ENCODE measurements at regions not wholly inside any gene's neighbourhood (a gene's known extent, or its start where the extent isn't known, plus 50 kb on each side); places are given as distances from the start of the nearest gene placed in this dataset.

- DNase-seq (ENCODE audit: low read depth), result no peak
These were observed 224.0 kb upstream of the ZNF32 start for GRCh38 chr10:43872644-43873043.

GRCh38 chr10:43871545-43871944 lies 222.9 kb upstream of the ZNF32 start:
- DNase-seq (ENCODE audit: low read depth), result no peak

GRCh38 chr10:43870968-43871439 lies 222.3 kb upstream of the ZNF32 start:
- DNase-seq (ENCODE audit: low read depth), result no peak

- no peak for DNase-seq (ENCODE audit: low read depth)
These were observed 221.1 kb upstream of the ZNF32 start for GRCh38 chr10:43869669-43870322.

GRCh38 chr10:43868952-43869351 lies 220.3 kb upstream of the ZNF32 start:
- DNase-seq (ENCODE audit: low read depth), result no peak

- no peak for DNase-seq (ENCODE audit: low read depth)
These were observed 219.2 kb upstream of the ZNF32 start for GRCh38 chr10:43867667-43868565.

- DNase-seq (ENCODE audit: low read depth), result no peak
These were observed 218.4 kb upstream of the ZNF32 start for GRCh38 chr10:43867113-43867512.

GRCh38 chr10:43866712-43867111 lies 218.0 kb upstream of the ZNF32 start:
- DNase-seq (ENCODE audit: low read depth), result no peak

- no peak for DNase-seq (ENCODE audit: low read depth)
These were observed 216.8 kb upstream of the ZNF32 start for GRCh38 chr10:43865265-43866135.

GRCh38 chr10:43864656-43865055 lies 216.0 kb upstream of the ZNF32 start:
- DNase-seq (ENCODE audit: low read depth), result no peak

- no peak for DNase-seq (ENCODE audit: low read depth)
These were observed 215.3 kb upstream of the ZNF32 start for GRCh38 chr10:43863859-43864591.

- DNase-seq (ENCODE audit: low read depth), result no peak
These were observed 214.6 kb upstream of the ZNF32 start for GRCh38 chr10:43863270-43863669.

- DNase-seq (ENCODE audit: low read depth), result no peak
These were observed 214.1 kb upstream of the ZNF32 start for GRCh38 chr10:43862756-43863155.

GRCh38 chr10:43861966-43862751 lies 213.5 kb upstream of the ZNF32 start:
- no peak for DNase-seq (ENCODE audit: low read depth)

- DNase-seq (ENCODE audit: low read depth), result no peak
These were observed 210.4 kb upstream of the ZNF32 start for GRCh38 chr10:43859016-43859525.

- DNase-seq (ENCODE audit: low read depth), result no peak
These were observed 209.2 kb upstream of the ZNF32 start for GRCh38 chr10:43857931-43858315.

- DNase-seq (ENCODE audit: low read depth), result no peak
These were observed 208.7 kb upstream of the ZNF32 start for GRCh38 chr10:43857206-43857930.

GRCh38 chr10:43856299-43856698 lies 207.6 kb upstream of the ZNF32 start:
- no peak for DNase-seq (ENCODE audit: low read depth)

GRCh38 chr10:43855667-43856210 lies 207.1 kb upstream of the ZNF32 start:
- DNase-seq (ENCODE audit: low read depth), result no peak

GRCh38 chr10:43854007-43854406 lies 205.3 kb upstream of the ZNF32 start:
- no peak for DNase-seq (ENCODE audit: low read depth)
